ENCODE measurements at regions not wholly inside any gene's neighbourhood (a gene's known extent, or its start where the extent isn't known, plus 50 kb on each side); places are given as distances from the start of the nearest gene placed in this dataset.
"Not testable (repeated sequence)": the region's sequence is repeated elsewhere in the genome, so short reads cannot be mapped to it uniquely, and the experiment has no call there.

DNA sequence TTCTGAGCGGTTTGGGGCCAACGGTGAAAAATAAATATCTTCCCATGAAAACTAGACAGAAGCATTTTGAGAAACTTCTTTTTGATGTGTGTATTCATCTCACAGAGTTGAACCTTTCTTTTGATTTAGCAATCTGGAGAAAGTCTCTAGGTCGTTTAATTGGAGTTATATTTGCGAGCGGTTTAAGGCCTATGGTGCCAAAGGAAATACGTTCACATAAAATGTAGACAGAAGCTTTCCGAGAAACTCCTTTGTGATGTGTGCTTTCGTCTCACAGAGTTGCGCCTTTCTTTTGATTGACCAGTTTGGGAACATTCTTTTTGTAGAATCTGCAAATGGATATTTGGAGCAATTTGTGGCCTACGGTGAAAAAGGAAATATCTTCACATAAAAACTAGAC, 3032.2 kb downstream of the TUBA3C start:
- not testable (repeated sequence) for H3K9me3 ChIP-seq (ENCODE audit: insufficient read depth, low read depth, low read length); H3K27ac ChIP-seq (ENCODE audit: low read depth, low read length); H3K79me2 ChIP-seq (ENCODE audit: insufficient read depth, low read length); H3K4me1 ChIP-seq (ENCODE audit: insufficient read depth, low read length); H4K20me1 ChIP-seq (ENCODE audit: insufficient read depth, low read length); H3K27ac Mint-ChIP-seq (ENCODE audit: unreplicated experiment); H3K9ac ChIP-seq (ENCODE audit: low read length); DNase-seq (ENCODE audit: low read depth); H3K36me3 ChIP-seq (ENCODE audit: insufficient read depth, low read length); FAIRE-seq; H3K36me3 Mint-ChIP-seq (ENCODE audit: low read depth, unreplicated experiment); H3K27me3 ChIP-seq (ENCODE audit: insufficient read depth, low read length); H3K4me3 ChIP-seq (ENCODE audit: insufficient read depth, low read depth, low read length); H3K27me3 Mint-ChIP-seq (ENCODE audit: low read depth, unreplicated experiment); H3K4me2 ChIP-seq (ENCODE audit: low read length); H3K4me1 Mint-ChIP-seq (ENCODE audit: low read depth, unreplicated experiment); H3K4me3 Mint-ChIP-seq (ENCODE audit: unreplicated experiment); H2AFZ ChIP-seq (ENCODE audit: low read depth, low read length)
- H3K9me3 Mint-ChIP-seq (ENCODE audit: unreplicated experiment): peaks cover 16% of the 10 kb centered on the region

DNA sequence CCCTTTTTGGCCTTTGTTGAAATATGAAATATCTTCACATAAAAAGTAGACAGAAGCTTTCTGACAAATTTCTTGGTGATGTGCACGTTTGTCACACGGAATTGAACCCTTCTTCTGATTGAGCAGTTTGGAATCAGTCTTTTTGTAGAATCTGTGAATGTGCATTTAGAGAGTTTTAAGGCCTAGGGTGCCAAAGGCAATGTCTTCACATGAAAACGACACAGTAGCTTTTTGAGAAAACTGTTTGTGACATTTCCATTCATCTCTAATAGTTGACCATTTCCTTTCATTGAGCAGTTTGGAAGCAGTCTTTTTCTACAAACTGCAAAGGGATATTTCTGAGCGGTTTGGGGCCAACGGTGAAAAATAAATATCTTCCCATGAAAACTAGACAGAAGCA, 3036.0 kb downstream of the TUBA3C start:
- not testable (repeated sequence) for H2AFZ ChIP-seq (ENCODE audit: low read depth, low read length); H3K79me2 ChIP-seq (ENCODE audit: insufficient read depth, low read length); H3K27ac ChIP-seq (ENCODE audit: low read depth, low read length); H3K4me1 ChIP-seq (ENCODE audit: insufficient read depth, low read length); H3K4me2 ChIP-seq (ENCODE audit: low read length); H3K4me3 ChIP-seq (ENCODE audit: insufficient read depth, low read depth, low read length); H3K36me3 ChIP-seq (ENCODE audit: insufficient read depth, low read length); DNase-seq (ENCODE audit: low read depth); H3K36me3 Mint-ChIP-seq (ENCODE audit: low read depth, unreplicated experiment); H3K27me3 ChIP-seq (ENCODE audit: insufficient read depth, low read length); H3K4me1 Mint-ChIP-seq (ENCODE audit: low read depth, unreplicated experiment); H3K27me3 Mint-ChIP-seq (ENCODE audit: low read depth, unreplicated experiment); H4K20me1 ChIP-seq (ENCODE audit: insufficient read depth, low read length); FAIRE-seq; H3K27ac Mint-ChIP-seq (ENCODE audit: unreplicated experiment); H3K9ac ChIP-seq (ENCODE audit: low read length); H3K4me3 Mint-ChIP-seq (ENCODE audit: unreplicated experiment); H3K9me3 ChIP-seq (ENCODE audit: insufficient read depth, low read depth, low read length)
- peaks cover 14% of the 10 kb centered on the region for H3K9me3 Mint-ChIP-seq (ENCODE audit: unreplicated experiment)

DNA sequence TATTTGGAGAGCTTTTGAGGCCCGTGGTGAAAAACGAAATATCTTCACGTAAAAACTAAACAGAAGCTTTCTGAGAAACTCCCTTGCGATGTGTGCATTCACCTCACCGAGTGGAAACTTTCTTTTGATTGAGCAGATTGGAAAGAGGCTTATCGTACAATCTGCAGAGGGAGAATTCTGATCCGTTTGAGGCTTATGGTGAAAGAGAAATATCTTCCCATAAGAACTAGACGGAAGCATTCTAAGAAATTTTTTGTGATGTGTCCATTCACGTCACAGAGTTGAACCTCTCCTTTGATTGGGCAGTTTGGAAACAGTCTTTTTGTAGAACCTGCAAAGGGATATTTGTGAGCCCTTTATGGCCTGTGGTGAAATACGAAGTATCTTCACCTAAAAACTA, 3040.3 kb downstream of the TUBA3C start:
- not testable (repeated sequence) for H3K4me1 Mint-ChIP-seq (ENCODE audit: low read depth, unreplicated experiment)

DNA sequence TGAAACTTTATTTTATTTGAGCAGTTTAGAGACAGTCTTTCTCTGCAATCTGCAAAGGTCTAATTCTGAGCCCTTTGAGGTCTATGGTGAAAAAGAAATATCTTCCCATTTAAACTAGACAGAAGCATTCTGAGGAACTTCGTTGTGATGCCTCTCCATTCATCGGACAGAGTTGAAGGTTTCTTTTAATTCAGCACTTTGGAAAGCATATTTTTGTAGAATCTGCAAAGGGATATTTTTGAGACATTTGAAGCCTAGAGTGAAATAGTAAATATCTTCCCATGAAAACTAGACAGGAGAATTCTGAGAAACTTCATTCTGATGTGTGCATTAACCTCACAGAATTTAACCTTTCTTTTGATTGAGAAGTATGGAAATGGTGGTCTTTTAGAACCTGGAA, 3044.8 kb downstream of the TUBA3C start:
- DNase-seq (ENCODE audit: low read depth); H3K27ac ChIP-seq (ENCODE audit: low read depth, low read length); H3K4me3 Mint-ChIP-seq (ENCODE audit: unreplicated experiment); H3K9ac ChIP-seq (ENCODE audit: low read length); H3K27me3 Mint-ChIP-seq (ENCODE audit: low read depth, unreplicated experiment); H3K36me3 Mint-ChIP-seq (ENCODE audit: low read depth, unreplicated experiment); H3K4me1 ChIP-seq (ENCODE audit: insufficient read depth, low read length); H3K4me1 Mint-ChIP-seq (ENCODE audit: low read depth, unreplicated experiment); H4K20me1 ChIP-seq (ENCODE audit: insufficient read depth, low read length); FAIRE-seq; H3K4me3 ChIP-seq (ENCODE audit: insufficient read depth, low read depth, low read length); H3K9me3 ChIP-seq (ENCODE audit: insufficient read depth, low read depth, low read length); H3K4me2 ChIP-seq (ENCODE audit: low read length); H3K27ac Mint-ChIP-seq (ENCODE audit: unreplicated experiment); H3K9me3 Mint-ChIP-seq (ENCODE audit: unreplicated experiment); H3K79me2 ChIP-seq (ENCODE audit: insufficient read depth, low read length); H3K36me3 ChIP-seq (ENCODE audit: insufficient read depth, low read length); H3K27me3 ChIP-seq (ENCODE audit: insufficient read depth, low read length); H2AFZ ChIP-seq (ENCODE audit: low read depth, low read length): not testable (repeated sequence)

More for the DNA sequence above, 3040.3 kb downstream of the TUBA3C start:
- peaks cover 12% of the 10 kb centered on the region for H3K9me3 Mint-ChIP-seq (ENCODE audit: unreplicated experiment)
- H3K27me3 Mint-ChIP-seq (ENCODE audit: low read depth, unreplicated experiment); FAIRE-seq; H3K9me3 ChIP-seq (ENCODE audit: insufficient read depth, low read depth, low read length); H3K36me3 ChIP-seq (ENCODE audit: insufficient read depth, low read length); H3K4me3 Mint-ChIP-seq (ENCODE audit: unreplicated experiment); H4K20me1 ChIP-seq (ENCODE audit: insufficient read depth, low read length); H3K27ac Mint-ChIP-seq (ENCODE audit: unreplicated experiment); H3K79me2 ChIP-seq (ENCODE audit: insufficient read depth, low read length); H3K9ac ChIP-seq (ENCODE audit: low read length); H2AFZ ChIP-seq (ENCODE audit: low read depth, low read length); H3K27ac ChIP-seq (ENCODE audit: low read depth, low read length); H3K4me3 ChIP-seq (ENCODE audit: insufficient read depth, low read depth, low read length); H3K27me3 ChIP-seq (ENCODE audit: insufficient read depth, low read length); H3K36me3 Mint-ChIP-seq (ENCODE audit: low read depth, unreplicated experiment); H3K4me2 ChIP-seq (ENCODE audit: low read length); H3K4me1 ChIP-seq (ENCODE audit: insufficient read depth, low read length): not testable (repeated sequence)
- peak; percentile 12 for DNase-seq (ENCODE audit: low read depth)

DNA sequence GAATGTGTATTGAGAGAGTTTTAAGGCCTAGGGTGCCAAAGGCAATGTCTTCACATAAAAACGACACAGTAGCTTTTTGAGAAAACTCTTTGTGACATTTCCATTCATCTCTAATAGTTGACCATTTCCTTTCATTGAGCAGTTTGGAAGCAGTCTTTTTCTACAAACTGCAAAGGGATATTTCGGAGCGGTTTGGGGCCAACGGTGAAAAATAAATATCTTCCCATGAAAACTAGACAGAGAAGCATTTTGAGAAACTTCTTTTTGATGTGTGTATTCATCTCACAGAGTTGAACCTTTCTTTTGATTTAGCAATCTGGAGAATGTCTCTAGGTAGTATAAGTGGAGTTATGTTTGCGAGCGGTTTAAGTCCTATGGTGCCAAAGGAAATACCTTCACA, 3052.9 kb downstream of the TUBA3C start:
- not testable (repeated sequence) for H3K4me3 ChIP-seq (ENCODE audit: insufficient read depth, low read depth, low read length); H3K9ac ChIP-seq (ENCODE audit: low read length); H3K9me3 Mint-ChIP-seq (ENCODE audit: unreplicated experiment); H3K27me3 ChIP-seq (ENCODE audit: insufficient read depth, low read length); H3K36me3 Mint-ChIP-seq (ENCODE audit: low read depth, unreplicated experiment); H3K27ac Mint-ChIP-seq (ENCODE audit: unreplicated experiment); FAIRE-seq; H3K4me2 ChIP-seq (ENCODE audit: low read length); DNase-seq (ENCODE audit: low read depth); H3K27ac ChIP-seq (ENCODE audit: low read depth, low read length); H3K4me3 Mint-ChIP-seq (ENCODE audit: unreplicated experiment); H3K27me3 Mint-ChIP-seq (ENCODE audit: low read depth, unreplicated experiment); H4K20me1 ChIP-seq (ENCODE audit: insufficient read depth, low read length); H3K4me1 ChIP-seq (ENCODE audit: insufficient read depth, low read length); H3K79me2 ChIP-seq (ENCODE audit: insufficient read depth, low read length); H3K4me1 Mint-ChIP-seq (ENCODE audit: low read depth, unreplicated experiment); H3K9me3 ChIP-seq (ENCODE audit: insufficient read depth, low read depth, low read length); H2AFZ ChIP-seq (ENCODE audit: low read depth, low read length); H3K36me3 ChIP-seq (ENCODE audit: insufficient read depth, low read length)

DNA sequence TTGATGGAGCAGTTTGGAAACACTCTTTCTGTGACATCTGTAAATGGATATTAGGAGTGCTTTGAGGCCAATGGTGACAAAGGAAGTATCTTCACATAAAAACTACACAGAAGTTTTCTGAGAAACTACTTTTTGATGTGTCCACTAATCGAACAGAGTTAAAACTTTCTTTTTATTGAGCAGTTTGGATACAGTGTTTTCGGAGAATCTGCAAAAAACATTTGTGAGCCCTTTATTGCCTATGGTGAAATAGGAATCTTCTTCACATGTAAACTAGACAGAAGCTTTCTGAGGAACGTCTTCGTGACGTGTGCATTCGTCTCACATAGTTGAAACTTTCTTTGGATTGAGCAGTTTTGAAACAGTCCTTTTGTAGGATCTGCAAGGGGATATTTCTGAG, 3068.2 kb downstream of the TUBA3C start:
- H3K36me3 Mint-ChIP-seq (ENCODE audit: low read depth, unreplicated experiment); H3K9ac ChIP-seq (ENCODE audit: low read length); H2AFZ ChIP-seq (ENCODE audit: low read depth, low read length); H3K4me1 ChIP-seq (ENCODE audit: insufficient read depth, low read length); H3K27ac ChIP-seq (ENCODE audit: low read depth, low read length); H3K27me3 Mint-ChIP-seq (ENCODE audit: low read depth, unreplicated experiment); H3K27me3 ChIP-seq (ENCODE audit: insufficient read depth, low read length); H3K9me3 Mint-ChIP-seq (ENCODE audit: unreplicated experiment); H3K36me3 ChIP-seq (ENCODE audit: insufficient read depth, low read length); H3K4me3 Mint-ChIP-seq (ENCODE audit: unreplicated experiment); H3K4me2 ChIP-seq (ENCODE audit: low read length); H3K27ac Mint-ChIP-seq (ENCODE audit: unreplicated experiment); H3K4me3 ChIP-seq (ENCODE audit: insufficient read depth, low read depth, low read length); H3K79me2 ChIP-seq (ENCODE audit: insufficient read depth, low read length); H3K4me1 Mint-ChIP-seq (ENCODE audit: low read depth, unreplicated experiment); H3K9me3 ChIP-seq (ENCODE audit: insufficient read depth, low read depth, low read length); H4K20me1 ChIP-seq (ENCODE audit: insufficient read depth, low read length); FAIRE-seq: not testable (repeated sequence)
- DNase-seq (ENCODE audit: low read depth): peak; percentile 16
